ENCODE measurements at regions not wholly inside any gene's neighbourhood (a gene's known extent, or its start where the extent isn't known, plus 50 kb on each side); places are given as distances from the start of the nearest gene placed in this dataset.

- H3K27ac ChIP-seq: no peak overlapping the region
- H3K27me3 ChIP-seq (replicated peaks; ENCODE audit: insufficient read depth): no peaks in the 10 kb centered on the region
- ATAC-seq (ENCODE audit: insufficient number of reproducible peaks, low FRiP score, low read depth) (no peak), DNase-seq (ENCODE audit: low spot score) (no peak)
- H3K9me3 ChIP-seq: peaks cover 6% of the 10 kb centered on the region
- H3K4me1 ChIP-seq (ENCODE audit: control insufficient read depth in 1 of 2, low read depth in 2 of 2): peaks cover 0 to 9% of the 10 kb centered on the region in 2 donors
- TF ChIP-seq, protein P1, sequence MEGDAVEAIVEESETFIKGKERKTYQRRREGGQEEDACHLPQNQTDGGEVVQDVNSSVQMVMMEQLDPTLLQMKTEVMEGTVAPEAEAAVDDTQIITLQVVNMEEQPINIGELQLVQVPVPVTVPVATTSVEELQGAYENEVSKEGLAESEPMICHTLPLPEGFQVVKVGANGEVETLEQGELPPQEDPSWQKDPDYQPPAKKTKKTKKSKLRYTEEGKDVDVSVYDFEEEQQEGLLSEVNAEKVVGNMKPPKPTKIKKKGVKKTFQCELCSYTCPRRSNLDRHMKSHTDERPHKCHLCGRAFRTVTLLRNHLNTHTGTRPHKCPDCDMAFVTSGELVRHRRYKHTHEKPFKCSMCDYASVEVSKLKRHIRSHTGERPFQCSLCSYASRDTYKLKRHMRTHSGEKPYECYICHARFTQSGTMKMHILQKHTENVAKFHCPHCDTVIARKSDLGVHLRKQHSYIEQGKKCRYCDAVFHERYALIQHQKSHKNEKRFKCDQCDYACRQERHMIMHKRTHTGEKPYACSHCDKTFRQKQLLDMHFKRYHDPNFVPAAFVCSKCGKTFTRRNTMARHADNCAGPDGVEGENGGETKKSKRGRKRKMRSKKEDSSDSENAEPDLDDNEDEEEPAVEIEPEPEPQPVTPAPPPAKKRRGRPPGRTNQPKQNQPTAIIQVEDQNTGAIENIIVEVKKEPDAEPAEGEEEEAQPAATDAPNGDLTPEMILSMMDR (IDR thresholded peaks at IDR 0.05): no peak
- no peak overlapping the region for H3K4me3 ChIP-seq
- H3K36me3 ChIP-seq: no peaks in the 10 kb centered on the region
Measured at GRCh38 chr2:215764441-215765048, 248.8 kb downstream of the MREG start.

DNA sequence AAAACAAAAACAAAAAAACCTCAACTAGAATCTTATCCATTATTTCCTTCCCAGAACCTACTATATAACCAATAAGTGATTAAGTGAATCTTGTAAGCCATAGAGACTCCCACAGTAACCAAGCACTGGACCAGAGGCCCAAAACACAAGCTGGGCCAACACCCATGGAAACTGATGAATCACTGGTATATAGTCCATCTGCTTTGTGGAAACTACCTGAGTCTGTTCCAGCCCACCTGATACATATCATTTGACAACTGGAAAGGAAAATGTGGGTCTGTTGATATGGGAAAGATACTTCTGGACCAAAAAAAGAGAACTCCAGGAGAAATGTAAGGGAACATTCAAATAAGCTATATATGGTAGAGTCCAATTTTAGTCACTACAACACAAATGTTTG is 252.8 kb downstream of the MREG start:
- no peak for DNase-seq (ENCODE audit: low spot score)
- no peaks in the 10 kb centered on the region for H3K9me3 ChIP-seq
- no peak overlapping the region for H3K27ac ChIP-seq
- no peaks in the 10 kb centered on the region for H3K36me3 ChIP-seq
- no peak for ATAC-seq (ENCODE audit: insufficient number of reproducible peaks, low FRiP score, low read depth)
- H3K4me1 ChIP-seq (ENCODE audit: control insufficient read depth in 1 of 2, low read depth in 2 of 2): peaks cover 11 to 21% of the 10 kb centered on the region in 2 donors
- no peak overlapping the region for H3K4me3 ChIP-seq
- TF ChIP-seq, protein P1 (IDR thresholded peaks at IDR 0.05): no peak
- no peaks in the 10 kb centered on the region for H3K27me3 ChIP-seq (replicated peaks; ENCODE audit: insufficient read depth)

- no peak overlapping the region for H3K27ac ChIP-seq
- DNase-seq (ENCODE audit: low spot score): no peak
- TF ChIP-seq, protein P1 (IDR thresholded peaks at IDR 0.05): no peak
Measured at GRCh38 chr2:215760091-215760490, 253.3 kb downstream of the MREG start.

DNA sequence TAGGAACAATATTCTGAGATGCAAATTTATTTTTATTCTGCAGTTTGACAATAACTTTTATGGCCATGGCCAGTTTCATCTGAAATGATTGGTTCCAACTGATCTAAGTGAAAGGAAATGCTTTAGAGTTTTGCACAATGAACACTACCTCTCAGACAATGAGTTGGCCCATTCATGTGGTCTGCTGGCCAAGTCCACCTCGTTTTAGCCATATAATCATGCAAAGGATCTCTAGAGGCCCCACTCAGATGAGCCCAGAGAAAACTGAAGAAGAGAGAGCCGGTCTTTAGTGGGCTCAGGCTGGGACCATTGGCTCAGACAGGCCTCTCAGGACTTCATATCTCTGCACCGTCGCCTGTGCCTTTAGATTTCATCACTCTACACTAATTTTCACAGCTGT is 254.7 kb downstream of the MREG start:
- Histone ChIP-seq H3K27ac (peak overlapping the region in 1 of 2 donors; percentile 15), H3K4me1 (ENCODE audit: control insufficient read depth in 1 of 2, low read depth in 2 of 2) (peaks cover 16 to 37% of the 10 kb centered on the region in 2 donors), H3K9me3 (no peaks in the 10 kb centered on the region), H3K36me3 (no peaks in the 10 kb centered on the region), H3K27me3 (replicated peaks; ENCODE audit: insufficient read depth) (no peaks in the 10 kb centered on the region), H3K4me3 (no peak overlapping the region)
- ATAC-seq (ENCODE audit: insufficient number of reproducible peaks, low FRiP score, low read depth) (no peak), DNase-seq (ENCODE audit: low spot score) (no peak)
- TF ChIP-seq, protein P1 (IDR thresholded peaks at IDR 0.05): no peak

More at GRCh38 chr2:215760091-215760490, 253.3 kb downstream of the MREG start:
- Histone ChIP-seq H3K4me1 (ENCODE audit: control insufficient read depth in 1 of 2, low read depth in 2 of 2) (peaks cover 11 to 26% of the 10 kb centered on the region in 2 donors), H3K9me3 (no peaks in the 10 kb centered on the region), H3K27me3 (replicated peaks; ENCODE audit: insufficient read depth) (no peaks in the 10 kb centered on the region), H3K4me3 (no peak overlapping the region), H3K36me3 (no peaks in the 10 kb centered on the region)
- no peak for ATAC-seq (ENCODE audit: insufficient number of reproducible peaks, low FRiP score, low read depth)

DNA sequence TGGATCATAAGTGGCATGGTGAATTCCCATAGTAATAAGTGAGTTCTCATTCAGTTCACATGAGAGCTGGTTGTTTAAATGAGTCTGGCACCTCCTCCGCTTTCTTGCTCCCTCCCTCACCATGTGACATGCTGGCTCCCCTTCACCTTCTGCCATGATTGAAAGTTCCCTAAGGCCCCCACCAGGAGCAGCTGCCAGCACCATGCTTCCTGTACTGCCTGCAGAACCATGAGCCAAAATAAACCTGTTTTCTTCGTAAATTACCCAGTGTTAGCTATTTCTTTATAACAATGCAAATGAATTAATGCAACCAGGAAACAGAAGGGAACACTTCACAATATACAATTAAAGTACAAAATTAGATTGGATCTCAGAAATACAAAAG is 257.0 kb downstream of the MREG start:
- H3K9me3 ChIP-seq: no peaks in the 10 kb centered on the region
- H3K4me1 ChIP-seq (ENCODE audit: control insufficient read depth in 1 of 2, low read depth in 2 of 2): peaks cover 21 to 50% of the 10 kb centered on the region in 2 donors
- H3K36me3 ChIP-seq: no peaks in the 10 kb centered on the region
- TF ChIP-seq, protein P1 (IDR thresholded peaks at IDR 0.05): no peak
- H3K27me3 ChIP-seq (replicated peaks; ENCODE audit: insufficient read depth): no peaks in the 10 kb centered on the region
- no peak overlapping the region for H3K4me3 ChIP-seq
- H3K27ac ChIP-seq: peak overlapping the region in 1 of 2 donors; percentile 13
- ATAC-seq (ENCODE audit: insufficient number of reproducible peaks, low FRiP score, low read depth) (no peak), DNase-seq (ENCODE audit: low spot score) (no peak)

Measured in thoracic aorta (tissue), 2 donors.